DMS114 treated with DMSO at 0.1 percent for 48 hours (cell line): ENCODE measurements at regions not wholly inside any gene's neighbourhood (a gene's known extent, or its start where the extent isn't known, plus 50 kb on each side); places are given as distances from the start of the nearest gene placed in this dataset.
"Not testable (repeated sequence)": the region's sequence is repeated elsewhere in the genome, so short reads cannot be mapped to it uniquely, and the experiment has no call there.

Source experiments
- DNase-seq: peaks from one replicate; lab custom pipeline; 2025; ENCODE audit not compliant: unreplicated experiment; lab: John Stamatoyannopoulos, UW

DNA sequence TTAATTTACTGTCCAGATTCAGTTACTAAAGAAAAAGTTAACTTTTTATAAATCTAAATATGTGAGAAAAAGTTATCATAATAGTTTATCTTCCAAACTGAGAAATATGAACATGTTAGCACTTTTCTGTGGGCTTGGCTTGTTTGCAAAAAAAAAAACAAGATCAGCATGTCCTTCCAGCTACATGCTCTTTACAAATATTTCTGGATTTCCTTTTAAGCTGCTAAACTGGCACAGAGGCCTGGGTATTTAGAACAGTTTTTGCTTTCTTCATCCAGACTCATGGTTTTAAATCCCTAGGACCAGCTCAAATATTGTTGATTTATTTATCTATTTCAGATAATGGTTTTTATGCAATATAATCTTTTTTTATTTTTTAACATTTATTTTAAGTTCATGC is 1444.5 kb upstream of the FLRT2 start:
- DNase-seq, result no peak

DNA sequence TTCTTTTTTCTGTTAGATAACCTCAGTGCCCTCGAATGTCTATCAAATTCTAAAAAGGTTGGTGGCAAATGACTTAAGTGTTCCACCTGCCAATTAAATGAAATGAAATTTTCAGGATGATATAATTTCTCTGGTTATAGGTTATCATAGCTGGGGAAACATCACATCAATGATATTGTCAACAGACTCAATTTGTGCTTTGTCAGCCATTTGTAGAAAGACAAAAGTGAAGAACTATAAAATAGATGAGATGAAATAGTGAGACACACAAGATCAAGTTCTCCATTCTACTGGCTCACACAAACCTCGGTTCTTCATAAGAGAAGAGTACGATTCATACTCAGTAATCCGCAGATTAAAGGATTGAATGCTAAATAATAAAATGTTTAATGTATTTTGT is 1443.2 kb upstream of the FLRT2 start:
- no peak for DNase-seq

DNA sequence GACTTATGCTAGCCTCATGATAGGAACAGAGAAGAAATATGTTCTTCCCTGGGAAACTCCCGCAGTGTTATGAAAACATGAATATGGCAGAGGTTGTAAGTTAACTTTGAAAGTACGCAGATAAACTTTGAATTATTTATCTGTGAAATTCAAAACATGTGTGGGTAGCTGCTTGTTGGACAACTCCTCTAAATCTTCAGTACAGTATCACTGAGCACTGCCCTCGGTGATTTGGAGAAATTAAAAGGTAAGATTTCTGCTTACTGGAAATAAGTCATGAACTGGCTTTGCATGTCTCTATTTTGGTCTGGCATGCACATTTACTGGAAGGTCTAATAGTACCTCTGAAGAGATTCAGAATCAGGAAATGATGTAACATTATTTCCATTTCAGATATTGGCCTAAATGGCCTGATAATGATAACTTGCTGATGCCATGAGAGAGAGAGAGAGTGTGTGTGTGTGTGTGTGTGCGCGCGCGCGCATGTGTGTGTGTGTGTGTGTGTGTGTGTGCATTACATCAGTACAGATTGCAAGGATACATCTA is 1441.9 kb upstream of the FLRT2 start:
- no peak for DNase-seq

DNA sequence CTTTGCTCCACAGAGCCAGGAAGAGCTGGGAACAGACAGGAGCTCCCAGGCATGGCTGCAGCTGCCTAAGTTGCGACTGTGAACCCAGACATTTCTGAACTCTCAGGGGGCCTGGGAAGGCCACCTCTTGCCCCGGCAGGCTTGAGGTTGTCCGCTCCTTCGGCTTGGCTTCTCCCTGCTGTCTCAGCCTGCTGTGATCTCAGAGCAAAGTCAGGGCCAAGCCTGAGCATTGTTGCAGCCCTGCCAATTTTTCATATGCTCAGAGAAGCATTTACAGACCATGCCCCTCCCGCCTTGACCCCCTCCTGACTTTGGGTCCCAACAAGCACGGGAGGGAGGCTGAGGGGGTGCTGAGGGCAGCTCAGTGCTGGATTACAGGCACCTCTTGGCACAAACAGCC is 1439.1 kb upstream of the FLRT2 start:
- no peak for DNase-seq

DNA sequence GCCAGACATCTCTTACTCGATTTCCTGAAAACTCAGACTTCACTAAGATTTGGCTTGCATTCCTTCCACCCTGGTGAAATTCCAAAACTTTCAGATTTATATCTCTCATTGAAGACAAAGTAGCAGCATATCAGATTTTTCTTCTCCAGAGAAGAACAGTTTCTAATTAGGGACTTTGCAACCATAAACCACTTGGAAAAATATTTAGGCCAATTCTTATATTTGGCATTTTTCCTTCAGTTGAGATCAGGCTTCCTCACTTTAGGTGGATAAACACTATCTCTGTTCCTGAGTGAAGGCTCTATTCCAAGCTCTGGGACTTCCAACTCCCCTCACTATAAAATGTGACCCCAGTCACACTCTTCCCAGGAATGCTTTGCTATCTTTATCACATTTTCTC is 1434.3 kb upstream of the FLRT2 start:
- DNase-seq, result no peak

DNA sequence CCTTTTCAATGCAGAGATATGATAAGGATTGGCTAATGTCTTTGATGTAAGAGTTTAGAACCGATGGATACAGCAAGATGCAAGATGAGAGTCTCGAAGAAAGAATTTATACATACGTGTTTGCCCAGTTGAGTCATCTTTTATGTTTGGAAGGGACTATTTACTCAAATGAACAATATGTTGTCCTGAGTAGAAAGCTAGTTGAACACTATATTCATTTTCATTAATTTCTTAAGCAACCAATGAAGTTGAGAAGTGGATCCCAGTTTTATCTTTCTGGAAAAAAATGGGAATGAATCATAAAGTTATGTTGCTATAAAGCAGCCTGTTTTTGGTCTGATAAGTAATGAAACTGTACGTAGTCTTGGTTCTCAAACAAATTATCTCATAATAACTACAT is 1431.7 kb upstream of the FLRT2 start:
- DNase-seq, result no peak

DNA sequence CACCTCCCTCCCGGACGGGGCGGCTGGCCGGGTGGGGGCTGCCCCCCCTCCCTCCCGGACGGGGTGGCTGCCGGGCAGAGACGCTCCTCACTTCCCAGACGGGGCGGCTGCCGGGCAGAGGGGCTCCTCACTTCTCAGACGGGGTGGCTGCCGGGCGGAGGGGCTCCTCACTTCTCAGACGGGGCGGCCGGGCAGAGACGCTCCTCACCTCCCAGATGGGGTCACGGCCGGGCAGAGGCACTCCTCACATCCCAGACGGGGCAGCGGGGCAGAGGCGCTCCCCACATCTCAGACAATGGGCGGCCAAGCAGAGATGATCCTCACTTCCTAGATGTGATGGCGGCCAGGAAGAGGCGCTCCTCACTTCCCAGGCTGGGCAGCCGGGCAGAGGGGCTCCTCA is 1430.4 kb upstream of the FLRT2 start:
- DNase-seq, result not testable (repeated sequence)

DNA sequence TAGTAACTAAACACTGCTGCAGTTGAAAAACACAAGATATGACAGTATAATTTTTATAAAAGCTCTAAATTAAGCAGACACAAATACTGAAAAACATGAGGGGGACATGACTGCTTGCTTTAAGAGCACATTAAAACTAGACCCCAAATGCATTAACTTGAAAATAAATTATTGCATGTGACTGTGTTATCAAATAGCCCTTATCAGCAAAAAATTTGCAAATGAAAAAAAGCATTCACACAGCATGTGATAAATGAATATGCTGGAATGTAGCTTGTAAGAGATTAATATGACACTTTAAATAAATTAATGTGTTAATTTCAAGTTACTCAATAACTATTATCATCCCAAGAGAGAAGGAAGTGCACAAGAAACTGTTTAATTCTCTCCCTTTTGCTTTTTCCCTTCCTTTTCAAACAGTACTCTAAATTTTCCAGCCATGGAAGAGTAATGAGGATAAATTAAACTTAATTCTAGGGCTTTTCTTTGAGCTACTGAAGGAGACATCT is 1422.1 kb upstream of the FLRT2 start:
- DNase-seq, result no peak

DNA sequence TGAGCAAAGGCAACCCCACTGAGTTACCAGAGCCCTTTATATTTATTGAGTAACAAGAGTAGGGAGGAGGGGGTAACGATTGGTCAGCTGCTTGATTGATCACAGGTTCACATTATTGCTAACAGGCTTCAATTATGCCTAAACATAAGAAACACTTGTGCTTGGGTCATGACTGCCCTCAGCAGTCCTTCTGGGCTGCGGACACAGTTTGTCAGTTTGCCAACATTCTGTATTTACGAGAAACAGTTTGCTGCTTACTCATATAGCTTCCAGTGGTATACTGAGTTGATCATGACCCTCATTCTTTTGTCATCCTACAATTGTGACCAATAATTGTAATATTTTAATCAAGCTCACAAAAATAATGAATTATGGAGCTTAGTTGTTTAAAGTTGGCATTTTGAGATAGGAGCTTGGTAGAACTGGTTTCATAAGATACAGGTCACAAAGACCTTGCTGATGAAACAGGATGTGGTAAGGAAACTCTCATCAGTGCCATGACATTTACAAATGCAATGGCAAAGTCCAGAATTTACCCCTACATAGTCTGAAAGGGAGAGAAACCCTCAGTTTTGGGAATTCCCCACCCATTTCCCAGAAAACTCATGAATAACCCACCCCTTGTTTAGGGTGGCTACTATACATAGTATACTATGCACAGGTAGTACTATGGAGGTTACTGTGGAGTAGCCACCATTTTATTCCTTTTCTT is 1421.0 kb upstream of the FLRT2 start:
- no peak for DNase-seq

DNA sequence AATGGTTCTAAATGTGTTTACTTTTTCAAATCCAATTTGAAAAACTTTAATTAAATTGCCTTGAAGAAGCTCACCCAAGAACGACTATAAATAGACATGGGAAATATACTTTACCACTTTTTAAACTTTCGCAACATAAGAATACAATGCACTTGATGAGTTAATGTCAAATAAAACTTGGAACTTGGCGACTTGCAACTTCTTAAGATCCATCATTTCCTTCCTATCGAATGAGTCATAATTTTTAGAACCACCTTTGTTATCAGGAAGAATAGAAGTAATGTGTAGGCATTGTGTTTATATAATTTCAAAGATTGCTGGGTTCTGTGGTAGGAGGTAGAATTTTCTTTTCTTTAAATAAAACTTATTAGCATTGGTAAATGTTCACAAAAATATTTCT is 1417.4 kb upstream of the FLRT2 start:
- DNase-seq, result no peak

DNA sequence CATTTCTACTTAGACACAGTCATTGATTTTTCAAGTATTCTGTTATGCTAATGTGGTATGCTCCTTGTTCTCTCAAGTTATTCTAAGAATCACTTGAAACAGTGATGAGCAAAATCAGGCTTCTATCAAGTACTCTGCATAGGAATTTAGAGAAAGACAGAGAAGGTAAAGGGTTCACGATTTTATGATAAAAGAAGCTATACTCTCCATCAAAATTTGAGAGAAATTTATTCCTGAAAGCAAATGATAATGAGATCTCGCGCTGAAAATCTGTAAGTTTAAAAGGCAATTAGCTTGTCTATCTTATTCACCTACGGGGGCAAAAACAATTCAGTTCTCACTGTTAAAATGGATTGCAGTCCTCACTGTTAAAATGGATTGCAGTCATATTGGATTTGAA is 1404.3 kb upstream of the FLRT2 start:
- no peak for DNase-seq

DNA sequence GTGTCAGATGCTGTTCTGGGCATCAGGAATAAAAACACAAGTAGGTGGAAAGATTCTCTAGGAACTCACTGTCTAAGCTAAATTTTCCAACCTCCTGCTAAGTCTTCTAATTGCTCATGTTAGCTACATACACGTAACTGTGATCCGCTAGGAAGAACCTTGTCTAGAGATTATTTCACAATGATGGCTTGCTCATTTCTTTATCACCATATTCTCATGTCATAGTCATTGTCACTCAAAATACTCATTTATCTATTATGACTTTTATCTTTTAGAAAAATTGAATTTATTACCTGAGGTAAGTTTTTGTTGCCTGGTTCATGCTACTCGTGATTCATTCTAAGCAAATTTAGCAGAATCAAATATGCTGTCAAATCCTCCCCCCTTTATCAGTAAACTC is 1402.4 kb upstream of the FLRT2 start:
- no peak for DNase-seq

DNA sequence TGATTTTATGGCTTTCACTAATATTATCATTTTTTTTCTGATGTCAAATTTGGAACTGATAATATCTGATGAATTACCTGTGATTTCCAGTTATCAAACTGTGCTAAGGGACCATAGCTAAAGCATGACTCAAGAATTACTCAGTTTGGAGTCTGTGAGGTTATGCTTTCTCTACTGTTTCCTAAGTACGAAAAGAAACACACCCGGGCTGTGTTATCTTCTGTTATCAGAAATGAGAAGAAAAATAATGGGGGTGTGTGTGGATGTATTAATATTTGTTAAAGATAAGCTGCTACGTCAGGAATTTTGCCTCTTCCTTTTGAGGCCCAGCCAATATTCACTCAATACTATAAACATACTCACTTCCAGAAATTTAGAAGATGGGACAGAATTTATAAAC is 1401.9 kb upstream of the FLRT2 start:
- DNase-seq, result no peak

DNA sequence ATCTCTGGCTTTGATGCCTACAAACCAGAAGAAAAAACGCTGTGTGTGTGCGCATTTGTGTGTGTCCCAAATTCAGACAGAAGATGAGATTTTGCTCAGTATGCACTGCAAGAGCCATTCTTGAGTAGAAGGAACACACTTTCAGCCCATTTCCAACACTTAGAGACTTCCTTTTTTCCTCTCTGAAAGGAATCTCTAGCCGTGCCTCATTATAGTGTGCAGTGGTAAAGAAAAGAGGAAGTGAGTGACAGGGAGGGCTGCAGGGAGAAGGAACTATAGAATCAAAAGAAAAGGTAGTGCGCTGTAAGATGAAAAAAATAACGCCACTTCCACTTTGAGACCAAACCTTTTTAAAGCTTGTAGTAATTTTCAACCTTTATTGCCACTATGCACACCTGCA is 1400.9 kb upstream of the FLRT2 start:
- DNase-seq, result no peak

DNA sequence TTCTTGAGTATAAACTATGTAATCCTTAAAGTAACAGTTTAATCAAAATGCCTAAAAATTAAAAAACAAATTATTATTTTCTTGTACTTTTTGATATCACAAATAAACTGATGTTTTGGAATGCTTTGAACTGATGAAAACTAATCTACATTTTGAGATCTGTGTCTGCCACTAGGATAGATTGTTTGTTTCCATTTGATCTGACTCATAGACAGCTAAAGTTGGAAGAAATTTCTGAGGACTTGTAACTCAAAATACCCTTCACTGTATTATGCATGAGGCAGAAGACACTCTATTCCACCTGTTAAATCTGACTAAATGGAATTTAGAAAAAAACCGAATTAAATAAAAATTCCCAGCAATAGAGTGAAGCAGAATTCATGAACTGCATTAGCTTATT is 1400.0 kb upstream of the FLRT2 start:
- no peak for DNase-seq

DNA sequence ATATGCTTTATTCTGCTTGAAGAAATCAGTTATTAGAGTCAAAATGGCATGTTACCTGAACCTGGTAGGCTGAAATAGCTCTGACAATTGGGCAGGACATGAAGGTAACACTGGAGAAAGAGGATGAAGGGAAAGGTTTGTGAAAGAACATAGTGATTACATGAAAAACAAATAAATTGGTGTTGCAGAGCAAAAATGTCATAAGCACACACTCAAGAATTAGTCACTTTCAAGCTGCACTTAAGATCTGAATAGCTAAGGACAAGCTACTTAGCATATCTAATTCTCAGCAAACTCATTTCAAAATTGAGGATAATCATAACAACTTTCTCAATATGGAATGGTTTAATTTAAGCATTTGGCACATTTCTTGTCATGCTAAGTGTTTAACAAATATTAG is 1398.0 kb upstream of the FLRT2 start:
- no peak for DNase-seq

DNA sequence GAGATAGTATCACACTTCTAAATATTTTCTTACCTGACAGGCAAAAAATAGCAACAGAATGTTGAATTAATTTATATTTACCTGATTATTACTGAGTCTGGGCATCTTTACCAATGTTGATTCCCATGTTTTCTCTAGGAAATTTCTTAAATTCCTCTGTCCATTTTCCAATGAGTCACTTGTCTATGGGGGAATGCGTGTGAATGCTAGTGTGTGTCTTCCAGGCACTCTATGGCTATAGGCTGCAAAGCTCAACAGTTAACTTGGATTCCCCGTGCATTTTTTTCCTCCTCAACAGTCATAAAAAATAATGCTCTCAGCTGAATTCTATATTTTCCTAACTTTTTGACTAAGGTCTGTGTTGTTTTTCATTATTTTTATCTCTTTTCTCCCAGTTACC is 1385.8 kb upstream of the FLRT2 start:
- DNase-seq, result no peak

DNA sequence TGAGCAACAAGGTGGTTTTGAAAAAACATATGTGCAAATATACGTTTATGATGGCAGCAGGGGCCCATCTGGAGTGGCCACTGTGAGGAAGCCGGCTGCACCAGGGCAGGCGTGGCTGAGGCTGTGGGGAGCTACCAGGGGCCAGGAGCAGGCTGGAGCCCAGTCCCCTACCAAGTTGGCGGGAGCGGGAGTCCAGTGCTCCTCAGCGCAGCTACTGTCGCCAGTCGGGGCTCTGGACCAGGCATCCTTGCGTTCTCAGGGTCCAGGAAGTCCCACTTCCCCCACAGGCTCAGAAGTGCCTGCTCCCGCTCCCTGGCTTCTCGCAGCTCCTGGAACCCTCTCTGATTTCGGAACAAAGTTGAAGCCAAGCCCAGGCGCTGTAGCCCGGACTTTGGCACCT is 1377.5 kb upstream of the FLRT2 start:
- DNase-seq, result no peak

DNA sequence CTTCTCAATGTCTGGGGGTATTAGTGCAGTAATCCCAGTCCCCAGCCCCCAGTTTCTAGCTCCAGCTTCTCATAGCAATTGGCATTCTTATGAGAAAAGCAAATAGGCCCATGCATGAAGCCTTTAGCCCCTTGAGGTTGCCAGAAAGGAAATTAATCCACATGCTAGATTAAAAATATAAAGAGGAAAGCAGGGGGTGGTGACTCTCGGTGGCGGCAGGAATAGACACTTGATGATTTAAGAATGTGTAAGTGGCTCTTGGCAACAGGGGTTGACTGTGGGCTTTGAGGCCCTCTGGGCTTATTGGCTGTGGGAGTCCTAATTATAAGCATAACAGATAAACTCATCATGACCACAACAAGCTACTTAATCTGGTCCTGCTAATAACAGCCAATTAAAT is 1367.3 kb upstream of the FLRT2 start:
- DNase-seq, result no peak

DNA sequence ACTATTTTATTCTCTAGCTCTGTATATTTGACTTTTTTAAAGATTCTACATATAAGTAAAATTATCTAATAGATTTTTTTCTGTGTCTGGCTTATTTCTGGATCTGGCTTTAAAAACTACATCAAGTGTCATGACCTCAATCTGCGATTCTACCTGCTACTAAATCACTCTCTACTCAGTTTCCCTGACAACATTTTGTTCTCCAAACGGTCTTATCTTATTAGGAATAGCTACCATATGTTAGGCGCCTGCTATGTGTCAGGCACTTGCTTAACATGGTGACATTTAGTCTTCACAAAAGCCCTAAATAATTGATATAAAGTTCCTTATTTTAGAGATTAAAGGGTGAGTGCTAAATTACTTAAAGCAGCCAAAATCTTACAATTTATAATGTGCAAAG is 1362.9 kb upstream of the FLRT2 start:
- DNase-seq, result no peak

DNA sequence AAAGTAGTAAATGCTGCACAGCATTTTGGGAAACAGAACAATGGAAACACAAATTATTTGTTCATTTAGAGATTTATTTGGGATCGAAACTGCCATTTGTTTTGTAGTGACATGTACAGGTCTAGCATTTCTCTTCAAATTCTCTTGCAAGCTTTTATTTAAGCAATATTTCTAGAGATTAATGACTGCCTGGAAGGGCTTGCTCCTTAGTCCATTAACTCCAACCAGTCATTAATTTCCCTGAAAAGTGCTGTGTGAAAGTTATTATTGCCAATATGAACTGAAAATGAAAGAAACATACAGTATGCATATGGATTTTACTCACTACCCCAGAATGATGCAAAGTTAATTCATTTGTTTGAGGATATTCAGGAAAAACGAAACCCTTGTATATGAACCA is 1349.6 kb upstream of the FLRT2 start:
- DNase-seq, result no peak

DNA sequence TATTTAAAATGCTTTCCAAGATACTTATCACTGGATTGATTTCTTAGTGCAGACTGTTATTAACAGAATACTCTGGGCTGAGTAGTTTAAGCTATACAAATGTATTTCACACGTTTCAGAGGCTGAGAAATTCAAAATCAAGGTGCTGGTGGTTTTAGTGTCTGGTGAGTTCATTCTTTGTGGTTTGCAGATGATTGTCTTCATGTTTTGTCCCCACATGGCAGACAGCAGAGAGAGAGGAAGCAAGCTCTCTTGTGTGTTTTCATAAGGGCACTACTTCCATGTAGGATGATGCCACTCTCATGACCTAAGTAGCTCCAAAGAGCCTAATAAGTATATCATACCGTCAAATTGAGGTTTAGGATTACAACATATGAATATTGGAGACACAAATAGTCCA is 1348.9 kb upstream of the FLRT2 start:
- DNase-seq, result no peak

DNA sequence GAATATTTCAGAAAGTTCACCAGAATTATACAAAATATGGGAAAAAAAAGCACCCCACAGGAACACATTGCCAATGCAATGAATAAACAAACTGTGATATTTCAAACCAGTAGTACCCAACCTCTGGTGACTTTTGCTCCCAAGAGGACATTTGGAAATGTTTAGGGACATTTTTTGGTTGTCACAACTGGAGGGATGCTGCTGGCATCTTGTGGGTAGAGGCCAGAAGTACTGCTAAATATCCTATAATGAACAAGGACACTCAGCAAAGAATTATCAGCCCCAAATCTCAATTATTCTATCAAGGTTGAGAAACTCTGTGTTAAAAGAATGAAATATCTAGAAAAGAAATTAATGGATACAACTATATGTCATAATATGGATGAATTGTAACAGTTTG is 1334.4 kb upstream of the FLRT2 start:
- DNase-seq, result no peak
